ENCODE measurements at regions not wholly inside any gene's neighbourhood (a gene's known extent, or its start where the extent isn't known, plus 50 kb on each side); places are given as distances from the start of the nearest gene placed in this dataset.

DNA sequence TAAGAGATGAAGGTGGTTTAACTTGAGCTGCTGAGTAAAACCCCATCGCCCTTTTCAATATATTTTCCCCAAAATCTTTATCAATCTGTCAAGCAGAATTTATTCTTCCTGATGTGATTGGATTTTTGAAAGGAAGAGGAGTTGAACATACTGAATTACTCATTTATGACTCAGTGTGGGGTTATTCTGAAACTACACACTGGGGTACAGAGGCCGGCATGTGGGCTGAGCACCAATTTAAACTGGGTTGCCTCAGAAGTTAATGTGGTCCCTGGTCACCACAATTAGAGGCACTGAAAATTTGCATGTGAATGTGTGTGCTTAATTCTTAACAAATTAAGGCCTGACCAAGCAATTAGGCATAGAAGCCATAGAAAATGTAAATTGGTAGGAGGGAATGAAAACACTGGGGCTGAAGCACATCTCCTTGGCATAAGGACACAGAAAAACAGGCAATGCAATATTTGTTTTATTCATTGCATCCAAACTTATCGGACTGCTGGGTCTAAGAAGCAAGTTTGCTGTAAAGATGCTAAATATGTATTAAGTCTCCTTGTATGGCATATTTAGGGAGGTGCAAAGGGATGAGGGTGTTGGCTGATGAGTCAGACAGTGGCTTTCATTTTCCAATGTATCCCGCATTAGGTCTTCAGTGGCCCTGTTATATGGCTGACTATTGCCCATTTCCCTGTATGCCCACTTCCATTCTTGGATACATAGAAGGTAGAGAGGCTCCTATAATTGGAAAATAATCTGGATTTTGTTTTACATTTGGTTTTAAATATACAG lies 170.9 kb downstream of the IL15 start:
- no peak overlapping the region for H3K27ac ChIP-seq (ENCODE audit: low read depth, low read length)

More for the DNA sequence above, 170.9 kb downstream of the IL15 start:
- CTCF ChIA-PET: no interaction called here
- Histone ChIP-seq H3K4me2 (ENCODE audit: low read length) (peak overlapping the region; percentile 20), H3K4me3 (replicated peaks in 1 of 2; ENCODE audit: low read depth in 1 of 2, low read length in 2 of 2) (no peak overlapping the region), H3K9ac (ENCODE audit: low read length) (no peak overlapping the region), H3K9me2 (ENCODE audit: insufficient read depth) (no peaks in the 10 kb centered on the region), H2AFZ (ENCODE audit: low read depth, low read length, poor library complexity, severe bottlenecking) (peak overlapping the region; percentile 63), H3K27me3 (ENCODE audit: insufficient read depth, low read length) (no peaks in the 10 kb centered on the region), H3K4me1 (ENCODE audit: control insufficient read depth in 1 of 2, insufficient read depth in 2 of 2, low read length in 2 of 2) (peaks cover 0 to 12% of the 10 kb centered on the region in 2 experiments; a peak in 2 of 4 replicates), H4K20me1 (ENCODE audit: insufficient read depth) (no peaks in the 10 kb centered on the region), H3K9me3 (ENCODE audit: control insufficient read depth in 1 of 2, insufficient read depth in 1 of 2, low read depth in 1 of 2, low read length in 2 of 2) (no peaks in the 10 kb centered on the region), H3K36me3 (ENCODE audit: control insufficient read depth in 1 of 2, insufficient read depth in 2 of 2, low read length in 2 of 2) (no peaks in the 10 kb centered on the region), H3K79me2 (ENCODE audit: insufficient read depth, low read length) (no peaks in the 10 kb centered on the region)
- ATAC-seq: peak; percentile 42; the same call in 1 of the 2 replicates
- BruUV-seq (replicated peaks): no TSS peak
- RAD21 ChIA-PET (ENCODE audit: low non-redundant PET in 1 of 2, low total read pairs in 2 of 2, uncharacterized antibody in 2 of 2, unreplicated experiment in 2 of 2): no interaction called here
- intact Hi-C loops (cut with micrococcal nuclease): no loop called here
- no peak for DNase-seq (ENCODE audit: low read depth, low spot score)
- POLR2A ChIA-PET: no interaction called here
- TF ChIP-seq TCF7L2 (IDR thresholded peaks at IDR 0.05; ENCODE audit: borderline replicate concordance, extremely low read depth, insufficient read depth, insufficient read length) (no peak), ZNF274 (IDR thresholded peaks at IDR 0.05; ENCODE audit: low read depth, low read length) (no peak), RAD21 (IDR thresholded peaks at IDR 0.05; ENCODE audit: low read depth) (no peak), POLR2AphosphoS5 (IDR thresholded peaks at IDR 0.05; ENCODE audit: low read depth, low read length) (no peak), SP1 (IDR thresholded peaks at IDR 0.05; ENCODE audit: low read depth) (no peak), CEBPB (IDR thresholded peaks at IDR 0.05; ENCODE audit: low read depth) (no peak), EZH2 (IDR thresholded peaks at IDR 0.05) (no peak), POLR2A (IDR thresholded peaks at IDR 0.05; ENCODE audit: borderline replicate concordance, extremely low read depth, insufficient read depth, insufficient read length) (no peak), ELF1 (IDR thresholded peaks at IDR 0.05; ENCODE audit: borderline replicate concordance, low read depth) (no peak), SRF (IDR thresholded peaks at IDR 0.05; ENCODE audit: low read depth) (no peak), CBX3 (IDR thresholded peaks at IDR 0.05; ENCODE audit: low read depth) (no peak), ZFX (IDR thresholded peaks at IDR 0.05) (no peak), YY1 (IDR thresholded peaks at IDR 0.05; ENCODE audit: extremely low read depth, insufficient replicate concordance, low read depth, low read length) (no peak)
- TF ChIP-seq, protein P1, sequence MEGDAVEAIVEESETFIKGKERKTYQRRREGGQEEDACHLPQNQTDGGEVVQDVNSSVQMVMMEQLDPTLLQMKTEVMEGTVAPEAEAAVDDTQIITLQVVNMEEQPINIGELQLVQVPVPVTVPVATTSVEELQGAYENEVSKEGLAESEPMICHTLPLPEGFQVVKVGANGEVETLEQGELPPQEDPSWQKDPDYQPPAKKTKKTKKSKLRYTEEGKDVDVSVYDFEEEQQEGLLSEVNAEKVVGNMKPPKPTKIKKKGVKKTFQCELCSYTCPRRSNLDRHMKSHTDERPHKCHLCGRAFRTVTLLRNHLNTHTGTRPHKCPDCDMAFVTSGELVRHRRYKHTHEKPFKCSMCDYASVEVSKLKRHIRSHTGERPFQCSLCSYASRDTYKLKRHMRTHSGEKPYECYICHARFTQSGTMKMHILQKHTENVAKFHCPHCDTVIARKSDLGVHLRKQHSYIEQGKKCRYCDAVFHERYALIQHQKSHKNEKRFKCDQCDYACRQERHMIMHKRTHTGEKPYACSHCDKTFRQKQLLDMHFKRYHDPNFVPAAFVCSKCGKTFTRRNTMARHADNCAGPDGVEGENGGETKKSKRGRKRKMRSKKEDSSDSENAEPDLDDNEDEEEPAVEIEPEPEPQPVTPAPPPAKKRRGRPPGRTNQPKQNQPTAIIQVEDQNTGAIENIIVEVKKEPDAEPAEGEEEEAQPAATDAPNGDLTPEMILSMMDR (IDR thresholded peaks at IDR 0.05 in 2 of 3, conservative IDR thresholded peaks at IDR 0.05 in 1 of 3; ENCODE audit: borderline replicate concordance in 1 of 3, insufficient read depth in 1 of 3, low read depth in 2 of 3, low read length in 2 of 3): no peak
- TF ChIP-seq, protein P2, sequence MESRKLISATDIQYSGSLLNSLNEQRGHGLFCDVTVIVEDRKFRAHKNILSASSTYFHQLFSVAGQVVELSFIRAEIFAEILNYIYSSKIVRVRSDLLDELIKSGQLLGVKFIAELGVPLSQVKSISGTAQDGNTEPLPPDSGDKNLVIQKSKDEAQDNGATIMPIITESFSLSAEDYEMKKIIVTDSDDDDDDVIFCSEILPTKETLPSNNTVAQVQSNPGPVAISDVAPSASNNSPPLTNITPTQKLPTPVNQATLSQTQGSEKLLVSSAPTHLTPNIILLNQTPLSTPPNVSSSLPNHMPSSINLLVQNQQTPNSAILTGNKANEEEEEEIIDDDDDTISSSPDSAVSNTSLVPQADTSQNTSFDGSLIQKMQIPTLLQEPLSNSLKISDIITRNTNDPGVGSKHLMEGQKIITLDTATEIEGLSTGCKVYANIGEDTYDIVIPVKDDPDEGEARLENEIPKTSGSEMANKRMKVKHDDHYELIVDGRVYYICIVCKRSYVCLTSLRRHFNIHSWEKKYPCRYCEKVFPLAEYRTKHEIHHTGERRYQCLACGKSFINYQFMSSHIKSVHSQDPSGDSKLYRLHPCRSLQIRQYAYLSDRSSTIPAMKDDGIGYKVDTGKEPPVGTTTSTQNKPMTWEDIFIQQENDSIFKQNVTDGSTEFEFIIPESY (IDR thresholded peaks at IDR 0.05; ENCODE audit: extremely low read depth, insufficient replicate concordance, low read length): no peak
- TF ChIP-seq, protein P3, sequence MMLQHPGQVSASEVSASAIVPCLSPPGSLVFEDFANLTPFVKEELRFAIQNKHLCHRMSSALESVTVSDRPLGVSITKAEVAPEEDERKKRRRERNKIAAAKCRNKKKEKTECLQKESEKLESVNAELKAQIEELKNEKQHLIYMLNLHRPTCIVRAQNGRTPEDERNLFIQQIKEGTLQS (IDR thresholded peaks at IDR 0.05): no peak
- TF ChIP-seq, protein P4, sequence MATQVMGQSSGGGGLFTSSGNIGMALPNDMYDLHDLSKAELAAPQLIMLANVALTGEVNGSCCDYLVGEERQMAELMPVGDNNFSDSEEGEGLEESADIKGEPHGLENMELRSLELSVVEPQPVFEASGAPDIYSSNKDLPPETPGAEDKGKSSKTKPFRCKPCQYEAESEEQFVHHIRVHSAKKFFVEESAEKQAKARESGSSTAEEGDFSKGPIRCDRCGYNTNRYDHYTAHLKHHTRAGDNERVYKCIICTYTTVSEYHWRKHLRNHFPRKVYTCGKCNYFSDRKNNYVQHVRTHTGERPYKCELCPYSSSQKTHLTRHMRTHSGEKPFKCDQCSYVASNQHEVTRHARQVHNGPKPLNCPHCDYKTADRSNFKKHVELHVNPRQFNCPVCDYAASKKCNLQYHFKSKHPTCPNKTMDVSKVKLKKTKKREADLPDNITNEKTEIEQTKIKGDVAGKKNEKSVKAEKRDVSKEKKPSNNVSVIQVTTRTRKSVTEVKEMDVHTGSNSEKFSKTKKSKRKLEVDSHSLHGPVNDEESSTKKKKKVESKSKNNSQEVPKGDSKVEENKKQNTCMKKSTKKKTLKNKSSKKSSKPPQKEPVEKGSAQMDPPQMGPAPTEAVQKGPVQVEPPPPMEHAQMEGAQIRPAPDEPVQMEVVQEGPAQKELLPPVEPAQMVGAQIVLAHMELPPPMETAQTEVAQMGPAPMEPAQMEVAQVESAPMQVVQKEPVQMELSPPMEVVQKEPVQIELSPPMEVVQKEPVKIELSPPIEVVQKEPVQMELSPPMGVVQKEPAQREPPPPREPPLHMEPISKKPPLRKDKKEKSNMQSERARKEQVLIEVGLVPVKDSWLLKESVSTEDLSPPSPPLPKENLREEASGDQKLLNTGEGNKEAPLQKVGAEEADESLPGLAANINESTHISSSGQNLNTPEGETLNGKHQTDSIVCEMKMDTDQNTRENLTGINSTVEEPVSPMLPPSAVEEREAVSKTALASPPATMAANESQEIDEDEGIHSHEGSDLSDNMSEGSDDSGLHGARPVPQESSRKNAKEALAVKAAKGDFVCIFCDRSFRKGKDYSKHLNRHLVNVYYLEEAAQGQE (IDR thresholded peaks at IDR 0.05; ENCODE audit: low read depth): no peak
